ENCODE measurements at regions not wholly inside any gene's neighbourhood (a gene's known extent, or its start where the extent isn't known, plus 50 kb on each side); places are given as distances from the start of the nearest gene placed in this dataset.

GRCh38 chr20:11090751-11091150 lies 417.0 kb upstream of the JAG1 start:
- no peaks in the 10 kb centered on the region for H3K27me3 Mint-ChIP-seq
- H3K4me1 Mint-ChIP-seq, result no peaks in the 10 kb centered on the region
- no peaks in the 10 kb centered on the region for H3K36me3 Mint-ChIP-seq (ENCODE audit: low read depth)
- ChIA-PET CTCF (no interaction called here), POLR2A (no interaction called here)
- peaks cover 4% of the 10 kb centered on the region for H3K9me3 Mint-ChIP-seq
- no peak overlapping the region for H3K27ac Mint-ChIP-seq
- H3K4me3 Mint-ChIP-seq, result no peak overlapping the region
- no peak for DNase-seq

- H3K9me3 Mint-ChIP-seq, result peaks cover 4% of the 10 kb centered on the region
- H3K4me1 Mint-ChIP-seq, result no peaks in the 10 kb centered on the region
- no peaks in the 10 kb centered on the region for H3K36me3 Mint-ChIP-seq (ENCODE audit: low read depth)
- no peak overlapping the region for H3K4me3 Mint-ChIP-seq
- no peaks in the 10 kb centered on the region for H3K27me3 Mint-ChIP-seq
- H3K27ac Mint-ChIP-seq, result no peak overlapping the region
- CTCF ChIA-PET, result no interaction called here
- DNase-seq, result no peak
- POLR2A ChIA-PET, result no interaction called here
These were observed 417.7 kb upstream of the JAG1 start for GRCh38 chr20:11091511-11091910.

- Mint-ChIP-seq H3K27me3 (no peaks in the 10 kb centered on the region), H3K4me1 (no peaks in the 10 kb centered on the region), H3K36me3 (ENCODE audit: low read depth) (no peaks in the 10 kb centered on the region), H3K9me3 (peaks cover 4% of the 10 kb centered on the region), H3K4me3 (no peak overlapping the region), H3K27ac (no peak overlapping the region)
- ChIA-PET POLR2A (no interaction called here), CTCF (no interaction called here)
- DNase-seq, result no peak
These were observed 418.4 kb upstream of the JAG1 start for GRCh38 chr20:11092151-11092550.

- H3K4me1 Mint-ChIP-seq, result no peaks in the 10 kb centered on the region
- ChIA-PET CTCF (no interaction called here), POLR2A (no interaction called here)
- DNase-seq, result no peak
- no peak overlapping the region for H3K4me3 Mint-ChIP-seq
- no peak overlapping the region for H3K27ac Mint-ChIP-seq
- no peaks in the 10 kb centered on the region for H3K9me3 Mint-ChIP-seq
- H3K27me3 Mint-ChIP-seq, result no peaks in the 10 kb centered on the region
- H3K36me3 Mint-ChIP-seq (ENCODE audit: low read depth), result no peaks in the 10 kb centered on the region
These were observed 420.4 kb upstream of the JAG1 start for GRCh38 chr20:11094196-11094595.

- POLR2A ChIA-PET, result no interaction called here
- Mint-ChIP-seq H3K4me3 (no peak overlapping the region), H3K36me3 (ENCODE audit: low read depth) (no peaks in the 10 kb centered on the region), H3K27ac (no peak overlapping the region), H3K27me3 (no peaks in the 10 kb centered on the region), H3K9me3 (no peaks in the 10 kb centered on the region), H3K4me1 (no peaks in the 10 kb centered on the region)
- no peak for DNase-seq
- CTCF ChIA-PET, result no interaction called here
These were observed 420.9 kb upstream of the JAG1 start for GRCh38 chr20:11094711-11095110.

- Mint-ChIP-seq H3K36me3 (ENCODE audit: low read depth) (no peaks in the 10 kb centered on the region), H3K27ac (no peak overlapping the region), H3K4me3 (no peak overlapping the region), H3K4me1 (no peaks in the 10 kb centered on the region), H3K27me3 (no peaks in the 10 kb centered on the region), H3K9me3 (peaks cover 6% of the 10 kb centered on the region)
- POLR2A ChIA-PET, result no interaction called here
- CTCF ChIA-PET, result no interaction called here
- DNase-seq, result no peak
These were observed 425.1 kb upstream of the JAG1 start for GRCh38 chr20:11098888-11099287.

- no peak overlapping the region for H3K4me3 Mint-ChIP-seq
- no peaks in the 10 kb centered on the region for H3K27me3 Mint-ChIP-seq
- H3K36me3 Mint-ChIP-seq (ENCODE audit: low read depth), result no peaks in the 10 kb centered on the region
- no peak overlapping the region for H3K27ac Mint-ChIP-seq
- H3K9me3 Mint-ChIP-seq, result peaks cover 6% of the 10 kb centered on the region
- DNase-seq, result no peak
- H3K4me1 Mint-ChIP-seq, result no peaks in the 10 kb centered on the region
- CTCF ChIA-PET, result no interaction called here
- POLR2A ChIA-PET, result no interaction called here
These were observed 427.4 kb upstream of the JAG1 start for GRCh38 chr20:11101243-11101642.

- no peaks in the 10 kb centered on the region for H3K4me1 Mint-ChIP-seq
- POLR2A ChIA-PET, result no interaction called here
- H3K27ac Mint-ChIP-seq, result no peak overlapping the region
- no peaks in the 10 kb centered on the region for H3K27me3 Mint-ChIP-seq
- DNase-seq, result no peak
- H3K36me3 Mint-ChIP-seq (ENCODE audit: low read depth), result no peaks in the 10 kb centered on the region
- H3K9me3 Mint-ChIP-seq, result peaks cover 6% of the 10 kb centered on the region
- CTCF ChIA-PET, result no interaction called here
- no peak overlapping the region for H3K4me3 Mint-ChIP-seq
These were observed 427.9 kb upstream of the JAG1 start for GRCh38 chr20:11101696-11102095.

GRCh38 chr20:11103866-11104265 lies 430.1 kb upstream of the JAG1 start:
- no peak overlapping the region for H3K4me3 Mint-ChIP-seq
- POLR2A ChIA-PET, result no interaction called here
- CTCF ChIA-PET, result no interaction called here

GRCh38 chr20:11108102-11108810 lies 434.5 kb upstream of the JAG1 start:
- H3K9me3 Mint-ChIP-seq, result no peaks in the 10 kb centered on the region
- ChIA-PET POLR2A (no interaction called here), CTCF (no interaction called here)
- H3K36me3 Mint-ChIP-seq (ENCODE audit: low read depth), result no peaks in the 10 kb centered on the region
- H3K27me3 Mint-ChIP-seq, result no peaks in the 10 kb centered on the region
- DNase-seq, result no peak
- H3K4me1 Mint-ChIP-seq, result no peaks in the 10 kb centered on the region
- no peak overlapping the region for H3K4me3 Mint-ChIP-seq
- no peak overlapping the region for H3K27ac Mint-ChIP-seq

More at GRCh38 chr20:11103866-11104265, 430.1 kb upstream of the JAG1 start:
- Mint-ChIP-seq H3K27me3 (no peaks in the 10 kb centered on the region), H3K9me3 (peaks cover 6% of the 10 kb centered on the region), H3K27ac (no peak overlapping the region), H3K4me1 (no peaks in the 10 kb centered on the region), H3K36me3 (ENCODE audit: low read depth) (no peaks in the 10 kb centered on the region)
- DNase-seq, result no peak

GRCh38 chr20:11110535-11110934 lies 436.7 kb upstream of the JAG1 start:
- H3K4me3 Mint-ChIP-seq, result no peak overlapping the region
- no peaks in the 10 kb centered on the region for H3K9me3 Mint-ChIP-seq
- POLR2A ChIA-PET, result no interaction called here
- no peaks in the 10 kb centered on the region for H3K36me3 Mint-ChIP-seq (ENCODE audit: low read depth)
- CTCF ChIA-PET, result no interaction called here
- no peaks in the 10 kb centered on the region for H3K4me1 Mint-ChIP-seq
- no peak for DNase-seq
- H3K27ac Mint-ChIP-seq, result no peak overlapping the region
- H3K27me3 Mint-ChIP-seq, result no peaks in the 10 kb centered on the region

GRCh38 chr20:11111191-11111590 lies 437.4 kb upstream of the JAG1 start:
- no peak overlapping the region for H3K27ac Mint-ChIP-seq
- CTCF ChIA-PET, result no interaction called here
- H3K4me1 Mint-ChIP-seq, result no peaks in the 10 kb centered on the region
- no peaks in the 10 kb centered on the region for H3K27me3 Mint-ChIP-seq
- POLR2A ChIA-PET, result no interaction called here
- H3K9me3 Mint-ChIP-seq, result no peaks in the 10 kb centered on the region
- H3K4me3 Mint-ChIP-seq, result no peak overlapping the region
- no peak for DNase-seq
- H3K36me3 Mint-ChIP-seq (ENCODE audit: low read depth), result no peaks in the 10 kb centered on the region

- H3K27me3 Mint-ChIP-seq, result no peaks in the 10 kb centered on the region
- H3K27ac Mint-ChIP-seq, result no peak overlapping the region
- CTCF ChIA-PET, result no interaction called here
- no peak for DNase-seq
- no peaks in the 10 kb centered on the region for H3K9me3 Mint-ChIP-seq
- POLR2A ChIA-PET, result no interaction called here
- H3K36me3 Mint-ChIP-seq (ENCODE audit: low read depth), result no peaks in the 10 kb centered on the region
- H3K4me1 Mint-ChIP-seq, result no peaks in the 10 kb centered on the region
- H3K4me3 Mint-ChIP-seq, result no peak overlapping the region
These were observed 439.0 kb upstream of the JAG1 start for GRCh38 chr20:11112832-11113231.

- Mint-ChIP-seq H3K36me3 (ENCODE audit: low read depth) (no peaks in the 10 kb centered on the region), H3K4me3 (no peak overlapping the region), H3K9me3 (no peaks in the 10 kb centered on the region), H3K27ac (no peak overlapping the region), H3K27me3 (no peaks in the 10 kb centered on the region), H3K4me1 (no peaks in the 10 kb centered on the region)
- no peak for DNase-seq
- ChIA-PET POLR2A (no interaction called here), CTCF (no interaction called here)
These were observed 440.6 kb upstream of the JAG1 start for GRCh38 chr20:11114382-11114781.

Measured in activated CD4-positive, alpha-beta T cell treated with anti-CD3 and anti-CD28 coated beads, Interleukin-2, amount 10 ng/mL, durations not matched to agents 7 days and 5 days (primary cell).